ENCODE measurements at regions not wholly inside any gene's neighbourhood (a gene's known extent, or its start where the extent isn't known, plus 50 kb on each side); places are given as distances from the start of the nearest gene placed in this dataset.

GRCh38 chr4:27242217-27242616, 381.6 kb downstream of the STIM2 start:
- TF ChIP-seq CTCF (IDR thresholded peaks at IDR 0.05; ENCODE audit: insufficient read depth, missing control alignments) = no peak
- FAIRE-seq (no peak), DNase-seq (ENCODE audit: insufficient read length, low spot score) (no peak)

GRCh38 chr4:27245216-27245615, 384.6 kb downstream of the STIM2 start:
- DNase-seq (ENCODE audit: insufficient read length, low spot score) (no peak), FAIRE-seq (no peak)
- no peak for TF ChIP-seq CTCF (IDR thresholded peaks at IDR 0.05; ENCODE audit: insufficient read depth, missing control alignments)

GRCh38 chr4:27248829-27249228, 388.2 kb downstream of the STIM2 start:
- no peak for TF ChIP-seq CTCF (IDR thresholded peaks at IDR 0.05; ENCODE audit: insufficient read depth, missing control alignments)
- no peak for DNase-seq (ENCODE audit: insufficient read length, low spot score)
- FAIRE-seq = no peak

- TF ChIP-seq CTCF (IDR thresholded peaks at IDR 0.05; ENCODE audit: insufficient read depth, missing control alignments) = no peak
- DNase-seq (ENCODE audit: insufficient read length, low spot score) (no peak), FAIRE-seq (no peak)
Observed at GRCh38 chr4:27251771-27252170, 391.1 kb downstream of the STIM2 start.

- TF ChIP-seq CTCF (IDR thresholded peaks at IDR 0.05; ENCODE audit: insufficient read depth, missing control alignments) = no peak
- FAIRE-seq = no peak
- DNase-seq (ENCODE audit: insufficient read length, low spot score) = no peak
Observed at GRCh38 chr4:27267339-27267969, 406.8 kb downstream of the STIM2 start.

GRCh38 chr4:27267970-27268355, 407.3 kb downstream of the STIM2 start:
- FAIRE-seq = no peak

More at GRCh38 chr4:27267970-27268355, 407.3 kb downstream of the STIM2 start:
- DNase-seq (ENCODE audit: insufficient read length, low spot score) = no peak
- TF ChIP-seq CTCF (IDR thresholded peaks at IDR 0.05; ENCODE audit: insufficient read depth, missing control alignments) = no peak
